ENCODE measurements at regions not wholly inside any gene's neighbourhood (a gene's known extent, or its start where the extent isn't known, plus 50 kb on each side); places are given as distances from the start of the nearest gene placed in this dataset.

DNA sequence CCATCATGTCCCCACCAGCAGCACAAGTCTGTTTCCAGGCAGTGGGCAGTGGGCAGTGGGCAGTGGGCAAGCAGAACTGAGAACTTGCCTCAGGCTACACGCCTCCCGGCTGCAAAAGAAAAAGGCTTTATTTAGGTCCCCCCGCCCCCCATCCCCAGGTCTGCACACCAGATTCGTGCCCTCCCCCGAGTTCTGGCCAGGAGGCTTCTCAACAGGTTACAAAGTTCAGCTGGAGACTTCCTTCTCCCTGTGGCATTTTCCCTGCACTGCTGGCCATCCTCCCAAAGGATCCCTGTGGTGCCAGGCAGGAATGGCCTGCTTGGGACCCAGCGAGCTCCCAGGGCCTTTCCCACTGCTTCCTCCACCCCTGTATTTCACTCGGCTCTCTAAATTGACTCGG lies 97.0 kb upstream of the TRIM2 start:
- DNase-seq: no peak

DNA sequence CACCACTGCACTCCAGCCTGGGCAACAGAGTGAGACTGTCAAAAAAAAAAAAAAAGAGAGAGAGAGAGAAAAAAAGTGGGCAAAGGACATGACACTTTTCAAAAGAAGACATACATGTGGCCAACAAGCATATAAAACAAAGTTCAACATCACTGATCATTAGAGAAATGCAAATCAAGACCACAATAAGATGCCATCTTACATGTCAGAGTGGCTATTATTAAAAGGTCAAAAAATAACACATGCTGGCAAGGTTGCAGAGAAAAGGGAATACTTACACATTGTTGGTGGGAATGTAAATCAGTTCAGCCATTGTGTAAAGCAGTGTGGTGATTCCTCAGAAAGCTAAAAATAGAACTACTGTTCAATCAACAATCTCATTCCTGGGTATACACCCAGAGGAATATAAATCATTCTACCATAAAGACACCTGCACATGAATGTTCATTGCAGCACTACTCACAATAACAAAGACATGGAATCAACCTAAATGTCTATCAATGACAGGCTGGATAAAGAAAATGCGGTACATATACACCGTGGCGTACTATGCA lies 94.9 kb upstream of the TRIM2 start:
- no peak for DNase-seq

DNA sequence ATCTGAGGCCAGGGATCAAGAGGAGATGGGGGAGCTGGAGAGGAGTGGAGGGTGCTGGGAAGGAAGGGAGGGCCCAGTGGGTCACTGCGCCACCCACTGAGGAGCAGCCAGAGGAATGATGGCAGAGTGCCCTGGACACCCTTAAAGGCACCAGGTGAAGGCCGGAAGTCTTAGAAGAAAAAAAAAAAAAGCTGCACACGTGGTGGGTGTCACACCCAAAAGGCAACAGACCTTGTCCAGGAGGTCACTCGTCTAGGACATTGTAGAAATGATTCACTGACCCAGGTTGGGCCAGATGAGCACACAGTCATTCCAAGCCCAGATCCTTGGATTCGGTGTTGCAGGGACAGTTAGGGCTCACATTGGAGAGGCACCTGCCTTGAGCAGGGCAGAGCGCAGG lies 93.5 kb upstream of the TRIM2 start:
- no peak for DNase-seq

DNA sequence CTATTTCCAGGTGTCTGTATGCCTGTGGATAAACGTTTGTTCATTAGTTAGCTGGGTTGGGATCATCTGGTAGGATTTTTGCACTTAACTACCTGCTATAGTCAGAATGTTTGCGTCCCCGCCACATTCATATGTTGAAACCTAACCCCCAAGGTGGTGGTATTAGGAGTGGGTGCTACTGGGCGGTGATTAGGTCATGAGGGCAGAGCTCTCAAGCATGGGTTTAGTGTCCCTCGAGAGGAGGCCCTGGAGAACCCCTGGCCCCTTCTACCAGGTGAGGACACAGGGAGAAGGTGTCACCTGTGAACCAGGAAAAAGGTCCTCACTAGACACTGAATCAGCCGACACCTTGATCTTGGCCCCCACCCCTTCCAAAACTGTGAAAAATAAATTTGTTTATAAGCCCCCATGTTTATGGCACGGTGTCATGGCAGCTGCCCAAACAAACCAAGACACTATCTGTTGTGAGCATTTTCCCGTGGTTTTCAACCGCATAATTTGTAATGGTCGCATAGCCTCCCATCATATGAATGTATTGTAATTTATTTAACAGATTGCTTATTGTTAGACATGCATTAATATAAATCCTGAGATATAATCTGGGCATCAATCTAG lies 92.7 kb upstream of the TRIM2 start:
- no peak for DNase-seq

DNA sequence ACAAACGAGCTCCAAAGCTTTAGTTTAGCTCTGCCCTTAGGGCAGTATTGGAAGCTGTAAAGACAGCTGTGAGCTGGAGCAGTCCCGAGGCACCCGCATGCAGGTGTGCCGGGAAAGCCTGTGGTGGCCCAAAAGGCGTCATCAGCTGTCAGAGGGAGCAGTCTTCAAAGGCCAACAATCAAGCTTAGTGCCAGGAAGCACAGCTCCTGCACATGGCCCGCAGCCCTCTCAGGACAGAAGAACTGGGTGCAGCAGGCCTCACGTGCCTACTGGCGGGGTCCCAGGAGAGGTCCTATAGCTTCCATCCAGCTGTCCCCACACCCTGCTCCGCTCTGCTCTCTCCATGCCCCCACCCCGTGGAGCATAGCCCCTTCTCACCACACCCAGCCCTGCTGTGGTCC lies 92.2 kb upstream of the TRIM2 start:
- no peak for DNase-seq

DNA sequence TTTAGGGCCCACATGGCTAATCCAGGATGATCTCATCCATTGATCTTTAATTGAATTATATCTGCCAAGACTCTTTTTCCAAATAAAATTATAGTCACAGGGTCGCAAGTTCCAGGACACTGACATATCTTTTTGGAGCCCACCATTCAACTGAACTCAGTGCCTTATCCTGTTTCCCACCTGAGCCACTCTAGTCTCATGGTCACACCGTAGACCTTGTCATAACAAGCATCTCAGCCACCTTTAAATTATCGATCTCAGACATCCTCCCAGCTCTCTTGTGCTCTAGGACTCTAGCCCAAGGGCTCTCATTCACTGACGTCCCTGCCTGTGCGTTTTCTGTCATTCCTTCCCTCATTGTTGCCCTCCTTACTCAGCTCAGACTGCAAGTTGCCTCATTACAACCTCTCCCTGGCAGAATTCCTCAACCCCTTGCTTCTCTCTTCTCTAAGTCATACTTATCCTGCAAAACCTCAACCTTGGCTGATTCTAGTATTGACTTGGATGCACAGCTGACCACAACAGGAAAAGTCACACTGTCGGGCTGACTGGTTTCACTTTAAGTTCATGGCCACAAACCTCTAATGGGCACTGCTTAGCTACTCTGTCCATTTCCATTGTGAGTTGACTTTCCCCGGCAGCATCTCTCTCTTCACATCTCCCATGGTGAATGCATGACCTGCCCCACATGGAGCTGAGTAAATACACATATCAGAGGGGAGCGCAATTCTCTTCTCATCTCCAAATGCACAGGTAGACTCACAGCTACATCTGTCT lies 91.0 kb upstream of the TRIM2 start:
- no peak for DNase-seq

DNA sequence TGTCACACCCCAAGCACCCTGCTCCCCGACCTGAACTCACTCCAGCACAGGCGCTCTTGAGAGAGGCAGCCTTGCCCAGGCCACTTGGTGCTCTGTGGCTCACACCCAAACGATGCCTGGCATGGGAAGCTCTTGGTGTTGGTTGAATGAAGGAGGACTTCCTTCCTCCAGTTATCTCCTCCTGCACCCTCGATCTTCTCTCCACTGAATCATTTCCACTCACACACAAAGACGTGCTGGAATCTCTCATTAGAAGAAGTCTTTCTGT lies 90.5 kb upstream of the TRIM2 start:
- no peak for DNase-seq

DNA sequence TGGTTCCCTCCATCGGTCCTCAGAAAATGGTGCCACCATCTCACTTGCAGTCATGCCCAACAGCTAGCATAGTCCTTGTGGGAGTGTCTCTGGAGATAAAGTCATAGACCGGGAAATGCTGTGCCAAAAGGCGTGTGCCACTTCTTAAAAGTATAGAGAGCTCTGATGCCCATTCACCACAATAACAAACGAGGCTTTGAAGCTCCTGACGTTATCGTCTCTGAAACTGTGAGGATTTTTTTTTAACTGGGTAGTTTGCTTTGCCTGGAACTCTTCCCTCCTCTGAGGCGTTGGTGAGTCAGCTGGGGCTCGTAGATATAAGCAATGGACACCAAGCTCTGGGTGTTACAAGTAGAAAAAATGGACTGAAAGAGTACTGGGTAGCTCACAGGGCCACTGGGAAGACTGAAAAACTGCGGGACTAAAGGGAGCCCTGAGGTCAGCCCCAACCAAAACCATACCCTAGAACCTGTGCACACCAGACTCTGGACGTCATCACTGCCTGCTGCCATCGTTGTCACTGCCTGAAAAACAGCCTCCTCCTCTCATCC lies 89.4 kb upstream of the TRIM2 start:
- DNase-seq: no peak

DNA sequence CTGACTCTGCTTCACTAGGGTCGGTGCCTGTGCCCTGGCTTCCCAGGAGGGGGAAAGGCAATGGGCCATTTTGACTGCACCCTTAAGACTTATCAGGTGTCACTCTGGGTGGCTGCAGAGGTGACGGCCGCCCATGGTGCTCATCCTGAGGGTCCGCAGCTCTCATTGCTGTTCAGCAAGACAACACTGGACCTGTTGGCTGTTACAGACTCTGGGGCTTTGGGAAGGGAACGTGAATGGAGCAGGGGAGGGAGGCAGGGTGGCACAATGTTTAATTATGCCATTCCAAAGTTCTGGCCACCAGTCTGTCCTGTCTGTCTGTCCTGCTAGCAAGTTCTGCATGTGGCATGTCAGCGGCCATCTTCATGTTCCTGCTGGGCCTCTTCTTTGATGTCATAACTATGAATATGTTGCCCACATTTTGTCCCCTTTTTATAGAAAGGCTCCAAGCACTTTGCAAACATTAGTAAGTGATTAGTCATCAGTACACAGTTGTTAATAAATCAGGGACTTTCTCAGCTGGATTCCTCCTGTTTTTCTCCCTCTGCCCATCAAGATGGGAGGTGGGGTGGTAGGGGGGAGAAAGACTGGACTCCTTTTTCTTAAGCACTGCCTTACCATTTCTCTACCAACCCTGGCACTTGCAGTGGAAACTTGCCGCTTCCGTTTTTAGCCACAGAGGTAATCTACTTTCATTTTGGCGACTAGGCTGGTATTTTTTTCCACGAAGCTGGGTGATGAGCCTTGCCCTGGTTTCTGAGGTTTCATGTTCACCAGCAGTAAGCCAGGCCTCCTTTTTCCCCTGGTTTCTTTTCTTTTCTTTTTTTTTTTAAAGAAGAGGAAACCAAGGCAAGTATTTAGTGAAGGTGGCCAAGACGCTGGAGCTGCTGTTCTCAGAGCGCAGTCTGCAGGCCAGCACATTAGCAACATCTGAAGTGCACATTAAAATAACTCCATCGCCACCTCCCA lies 88.6 kb upstream of the TRIM2 start:
- DNase-seq: peak; percentile 18 to 54 (median 47)

DNA sequence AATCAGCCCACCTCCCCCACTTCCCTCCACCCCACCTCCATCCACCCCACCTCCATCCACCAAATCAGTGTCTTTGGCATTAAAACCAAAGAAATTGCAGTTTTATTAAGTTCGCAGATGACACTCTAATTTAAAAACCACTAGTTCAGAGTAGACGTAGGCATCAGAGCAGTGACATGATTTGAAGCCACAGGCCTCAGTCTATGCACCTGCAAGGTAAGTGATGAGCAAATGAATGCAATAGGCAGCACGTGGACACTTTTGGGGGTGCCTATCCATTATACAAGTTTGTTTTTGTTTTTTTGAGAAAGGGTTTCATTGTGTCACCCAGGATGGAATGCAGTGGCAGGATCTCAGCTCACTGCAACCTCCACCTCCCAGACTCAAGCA lies 88.0 kb upstream of the TRIM2 start:
- DNase-seq: no peak

DNA sequence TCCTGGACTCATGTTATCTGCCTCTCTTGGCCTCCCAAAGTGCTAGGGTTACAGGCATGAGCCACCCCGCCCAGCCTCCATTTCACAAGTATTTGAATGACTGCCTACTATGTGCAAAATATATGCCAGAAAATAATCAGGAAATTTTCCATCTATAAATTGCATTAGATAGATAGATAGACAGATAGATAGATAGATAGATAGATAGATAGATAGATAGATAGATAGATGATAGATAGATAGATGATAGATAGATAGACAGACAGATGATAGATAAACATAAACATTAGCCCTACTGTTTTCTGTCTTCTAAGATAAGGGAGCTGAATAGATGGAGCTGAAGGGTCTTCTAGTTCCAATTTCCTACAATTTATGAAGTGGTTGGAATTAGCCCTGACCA lies 87.4 kb upstream of the TRIM2 start:
- DNase-seq: no peak

DNA sequence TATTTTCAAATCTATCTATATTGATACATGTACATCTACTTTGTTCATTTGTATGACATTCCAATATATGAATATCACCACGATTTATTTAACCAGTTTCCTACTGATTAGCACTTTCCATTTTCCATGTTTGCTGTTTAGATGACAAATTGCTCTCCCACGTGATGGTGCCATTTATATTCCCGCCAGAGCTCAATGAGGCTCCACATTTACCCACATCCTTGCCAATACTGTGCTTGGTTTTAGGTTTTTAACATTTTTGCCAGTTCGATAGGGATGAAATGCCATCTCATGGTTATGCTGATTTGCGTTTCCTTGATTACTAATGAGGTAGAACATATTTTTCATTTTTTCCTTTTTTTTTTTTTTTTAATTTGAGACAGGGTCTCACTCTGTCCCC lies 86.7 kb upstream of the TRIM2 start:
- DNase-seq: no peak

DNA sequence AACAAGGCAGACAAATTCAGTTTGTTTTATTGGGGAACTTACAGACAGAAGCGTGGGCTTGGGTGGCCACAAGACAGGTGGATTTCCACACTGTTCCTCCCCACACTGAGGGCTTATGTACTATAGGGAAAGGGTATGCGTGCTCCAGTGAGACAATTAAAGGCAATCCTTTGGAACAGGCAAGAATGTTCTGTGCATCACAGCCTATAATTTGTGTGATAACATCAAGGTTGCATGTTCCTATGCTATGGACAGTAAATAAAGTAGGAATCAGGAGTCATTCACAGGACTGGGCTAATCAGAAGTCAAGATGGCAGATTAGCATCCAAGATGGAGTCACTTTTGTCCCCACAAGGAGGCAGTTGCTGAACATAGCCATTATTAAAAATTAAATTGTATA lies 84.6 kb upstream of the TRIM2 start:
- no peak for DNase-seq

DNA sequence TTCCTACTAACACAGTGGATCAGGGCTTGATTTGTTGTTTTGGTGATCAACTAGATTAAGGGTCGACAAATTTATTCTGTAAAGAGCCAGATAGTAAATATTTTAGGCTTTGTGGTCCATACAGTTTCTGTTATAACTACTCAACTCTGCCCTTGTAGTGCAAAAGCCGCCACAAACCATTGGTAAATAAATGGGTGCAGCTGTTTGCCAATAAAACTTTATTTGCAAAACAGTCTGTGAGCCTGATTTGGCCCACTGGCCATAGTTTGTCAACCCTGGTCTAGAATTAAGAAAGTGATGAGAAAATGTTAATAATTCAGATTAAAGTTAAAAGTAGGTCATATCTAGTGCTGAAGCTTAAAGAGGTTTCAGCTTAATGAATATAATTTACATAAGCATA lies 84.0 kb upstream of the TRIM2 start:
- no peak for DNase-seq

DNA sequence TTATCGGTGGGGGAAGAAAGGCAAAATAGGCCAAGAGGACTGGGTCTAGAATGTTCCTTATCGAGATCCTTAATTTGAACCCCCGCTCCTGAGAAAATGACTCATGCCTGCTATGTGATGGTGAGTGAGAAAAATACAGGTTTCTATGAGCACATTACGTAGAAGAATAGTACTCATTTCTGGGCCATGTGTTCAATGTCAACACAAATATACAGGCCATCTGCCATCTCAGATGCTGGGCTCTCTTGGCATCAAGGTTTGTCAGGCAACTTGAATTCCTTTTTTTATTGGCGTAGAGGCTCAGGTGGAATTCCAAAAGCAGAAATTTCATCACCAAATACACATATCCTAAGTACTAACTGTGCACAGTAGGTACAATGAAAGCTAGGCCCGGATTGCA lies 81.4 kb upstream of the TRIM2 start:
- DNase-seq: no peak

DNA sequence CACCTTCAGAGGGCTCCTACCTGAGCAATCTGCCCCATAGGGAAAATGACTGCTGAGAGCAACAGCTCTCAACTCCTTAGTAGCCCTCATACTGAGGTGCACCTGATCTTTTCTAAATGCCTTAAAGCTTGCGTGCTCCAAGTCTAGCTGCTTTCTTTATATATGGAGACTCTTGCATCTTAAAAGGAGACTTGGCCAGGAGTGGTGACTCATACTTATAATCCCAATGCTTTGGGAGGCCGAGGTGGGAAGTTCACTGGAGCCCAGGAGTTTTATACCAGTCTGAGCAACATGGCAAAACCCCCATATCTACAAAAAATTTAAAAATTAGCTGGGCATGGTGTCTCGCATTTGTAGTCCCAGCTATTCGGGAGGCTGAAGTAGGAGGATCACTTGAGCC lies 78.1 kb upstream of the TRIM2 start:
- no peak for DNase-seq

DNA sequence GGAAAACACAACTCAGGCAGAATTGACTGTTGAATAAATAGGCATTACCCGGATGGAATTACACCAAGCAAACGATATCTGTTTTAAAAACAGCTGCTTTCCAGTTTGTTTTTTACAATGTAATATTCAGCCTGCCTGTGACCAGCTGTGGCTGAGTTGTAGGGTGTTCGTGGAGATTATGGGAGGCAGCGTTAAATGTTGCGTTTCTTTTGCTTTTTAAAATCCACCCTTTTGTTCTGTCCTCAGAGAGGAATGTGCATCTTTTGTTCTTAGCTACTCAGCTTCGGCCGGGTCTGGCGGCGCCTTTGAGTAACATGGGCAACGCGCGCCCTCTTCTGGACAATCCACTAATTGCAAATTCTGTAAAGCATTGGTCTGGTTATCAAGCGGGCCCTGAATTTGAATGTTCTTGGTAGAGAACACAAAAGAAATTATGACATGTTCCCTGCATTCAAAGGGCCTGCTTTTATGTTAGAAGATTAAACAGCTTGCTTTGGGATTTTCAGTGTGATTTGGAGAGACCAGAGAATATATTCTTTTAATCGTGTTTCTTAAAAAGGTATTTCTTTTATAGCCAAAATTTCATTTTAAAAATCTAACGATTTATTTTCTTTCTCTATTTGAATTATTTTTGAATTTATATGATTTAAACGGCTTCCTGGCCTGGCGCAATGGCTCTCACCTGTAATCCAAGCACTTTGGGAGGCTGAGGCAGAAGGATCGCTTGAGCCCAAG lies 76.3 kb upstream of the TRIM2 start:
- DNase-seq: peak; percentile 87 to 96 (median 91)

DNA sequence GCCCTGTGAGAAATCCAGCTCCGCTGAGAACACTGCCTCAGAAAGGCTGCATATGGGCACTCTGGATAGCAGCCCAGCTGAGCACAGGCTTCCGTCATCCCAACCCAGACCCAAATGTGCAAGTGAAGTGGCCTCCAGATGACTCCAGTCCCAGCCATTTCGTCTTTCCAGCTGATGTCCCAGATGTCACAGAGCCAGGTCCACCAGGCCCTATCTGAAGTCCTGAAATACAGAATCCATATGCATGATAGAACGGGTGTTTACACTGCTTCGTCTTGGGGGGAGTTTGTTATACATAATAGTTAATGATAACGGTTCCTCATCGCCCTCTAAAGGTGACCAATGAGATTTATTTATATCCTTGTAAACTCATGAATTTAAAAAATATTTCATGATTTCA lies 72.6 kb upstream of the TRIM2 start:
- no peak for DNase-seq

DNA sequence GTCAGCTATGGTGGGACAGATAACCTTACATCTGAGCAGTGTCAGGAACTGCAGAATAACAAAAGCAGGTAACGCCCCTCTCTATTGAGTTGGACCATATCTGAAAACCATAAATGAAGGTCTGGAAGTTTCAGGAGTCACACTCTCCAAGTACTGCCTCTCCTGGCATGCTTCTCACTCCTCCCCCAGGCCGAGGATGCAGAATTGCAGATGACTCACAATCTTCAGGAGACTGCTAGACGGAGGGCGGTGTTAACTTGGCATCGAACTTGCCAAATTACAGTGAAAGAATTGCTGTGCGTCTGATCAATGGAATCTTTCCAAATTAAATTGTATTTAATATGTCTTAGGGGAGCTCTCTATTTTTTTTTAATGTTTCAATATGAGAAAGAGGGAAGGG lies 67.1 kb upstream of the TRIM2 start:
- peak in 3 of 4 experiments; percentile 17 to 36 (median 24) for DNase-seq

DNA sequence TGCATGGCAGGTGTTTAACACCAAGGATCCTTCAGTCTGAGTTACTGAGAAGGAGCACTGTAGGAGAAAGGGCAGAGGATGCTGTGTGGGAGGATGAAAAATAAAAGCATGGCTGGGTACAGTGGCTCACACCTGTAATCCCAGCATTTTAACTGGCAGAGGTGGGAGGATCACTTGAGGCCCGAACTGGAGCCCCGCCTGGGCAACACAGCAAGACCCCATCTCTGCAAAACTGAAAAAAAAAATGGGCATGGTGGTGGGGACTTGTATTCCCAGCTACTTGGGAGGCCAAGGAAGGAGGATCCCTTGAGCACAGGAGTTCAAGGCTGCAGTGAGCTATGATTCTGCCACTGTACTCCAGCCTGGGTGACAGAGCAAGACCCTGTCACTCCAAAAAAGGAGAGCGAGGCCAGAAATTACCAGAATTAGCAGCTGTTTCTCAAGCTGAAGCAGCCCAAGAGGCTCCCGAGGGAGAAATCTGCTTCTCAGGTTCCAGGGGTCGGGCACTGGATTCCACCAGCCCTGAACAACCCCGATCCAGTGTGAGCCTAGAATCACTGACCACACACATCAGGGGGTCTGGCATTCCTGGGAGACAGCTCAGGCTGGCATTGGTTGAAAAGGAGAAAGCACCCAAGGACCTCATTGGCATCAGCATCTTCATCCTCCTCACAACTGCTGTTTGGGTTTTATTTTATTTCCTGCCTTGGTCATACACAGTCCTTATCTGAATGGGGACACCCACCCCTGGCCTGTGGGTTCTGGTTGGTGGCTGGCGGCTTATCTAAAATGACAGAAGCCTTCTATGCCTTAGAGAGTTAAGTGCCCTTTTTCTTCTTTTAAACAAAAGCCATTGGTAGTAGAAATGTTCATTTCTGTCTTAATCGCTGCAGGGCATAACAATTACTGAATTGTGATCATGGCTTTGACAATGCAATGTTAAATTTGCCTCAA lies 66.3 kb upstream of the TRIM2 start:
- no peak for DNase-seq

DNA sequence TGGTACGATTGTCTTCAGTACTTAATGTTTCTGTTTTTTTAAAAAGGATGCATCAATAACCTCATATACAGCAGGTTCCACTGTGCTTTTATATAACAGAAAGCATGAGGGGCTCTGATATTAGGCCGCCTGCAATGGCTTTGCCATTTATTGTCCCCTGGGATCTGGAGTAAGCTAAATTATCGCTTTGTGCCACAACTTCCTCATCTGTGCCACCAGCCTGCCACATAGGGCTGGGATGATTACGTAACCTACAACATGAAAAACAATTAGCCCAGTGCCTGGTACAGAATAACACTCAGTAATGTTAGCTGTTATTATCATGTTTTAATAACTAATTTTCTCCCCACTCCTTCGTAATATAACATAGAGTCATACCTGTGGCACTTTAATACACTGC lies 65.5 kb upstream of the TRIM2 start:
- peak; percentile 64 to 87 (median 78) for DNase-seq
